Thyroid gland (tissue), 4 donors: ENCODE measurements at regions not wholly inside any gene's neighbourhood (a gene's known extent, or its start where the extent isn't known, plus 50 kb on each side); places are given as distances from the start of the nearest gene placed in this dataset.

Experiments
- DNase-seq, 2 donors: peaks; one replicate each; pipeline ENCODE4 v3.0.0-alpha.2; 2019
- H3K27ac ChIP-seq, 3 donors: fragments of 200-600 bp; sonication (generic); 1 replicate in 2 of 3; 2 replicates in 1 of 3; pipeline ENCODE4 v1.5.1; 2016 to 2019; ENCODE audit warnings: mild to moderate bottlenecking in 1 of 3, moderate library complexity in 1 of 3
- H3K27me3 ChIP-seq: fragments of 200-600 bp; sonication (generic); one replicate; pipeline ENCODE4 v1.5.1; 2019
- H3K36me3 ChIP-seq, 2 donors: fragments of 200-600 bp; sonication (generic); one replicate each; pipeline ENCODE4 v1.5.1; 2016 to 2019
- H3K4me1 ChIP-seq, 2 donors: fragments of 200-600 bp; sonication (generic); one replicate each; pipeline ENCODE4 v1.5.1; 2017 to 2019
- H3K4me3 ChIP-seq, 3 donors: fragments of 200-600 bp; sonication (generic); replicated peaks in 1 of 3; 1 replicate in 2 of 3; 2 replicates in 1 of 3; pipeline ENCODE4 v1.5.1; 2016; ENCODE audit warnings: mild to moderate bottlenecking in 1 of 3
- H3K9me3 ChIP-seq: fragments of 200-600 bp; sonication (generic); one replicate; pipeline ENCODE4 v1.5.1; 2017
- POLR2A ChIP-seq, 2 donors: fragments of 450-650 bp; IDR thresholded peaks; one replicate each; pipeline ENCODE4 v1.6.1; 2017; ENCODE audit warnings: antibody characterized with exemption in 2 of 2, mild to moderate bottlenecking in 2 of 2, moderate library complexity in 1 of 2
- WGBS, 2 donors: methylation state at CpG; one replicate each; pipeline ENCODE4 v1.1.5; 2017; 5-methylcytosine and 5-hydroxymethylcytosine counted together
- intact Hi-C: fragments of 100-400 bp; cut with DNase I; formaldehyde crosslinking; loops from one replicate; pipeline ENCODE4 v1.15.1; 2023
- TF ChIP-seq, protein P1 (sequence below), 6 experiments: fragments of 200-600 bp in 3 of 6; fragments of 450-650 bp in 3 of 6; sonication (generic) in 3 of 6; IDR thresholded peaks; one replicate each; pipeline ENCODE4 v1.5.1; 2016 to 2019; ENCODE audit warnings: antibody characterized with exemption in 6 of 6, mild to moderate bottlenecking in 2 of 6, inconsistent platforms in 1 of 6, moderate library complexity in 1 of 6

DNA sequence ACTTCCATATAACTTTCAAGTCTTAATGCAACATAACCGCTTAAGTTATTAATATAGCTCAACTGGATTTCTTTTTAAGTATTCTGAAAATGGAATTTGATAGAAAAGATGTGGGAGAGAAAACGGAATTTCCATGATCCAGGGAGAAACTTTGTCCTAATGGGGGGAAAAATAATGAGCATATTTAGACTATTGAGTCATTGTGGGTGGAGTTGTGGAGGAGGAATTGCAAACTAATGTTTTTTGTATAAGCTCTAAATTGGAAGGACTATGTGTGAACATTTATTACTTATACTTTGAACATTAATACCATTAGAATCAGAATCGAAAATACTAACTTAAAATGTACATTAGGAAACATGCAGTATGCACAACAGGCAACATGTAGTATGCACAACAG is 159.9 kb upstream of the NEGR1 start:
- no peaks in the 10 kb centered on the region for H3K27me3 ChIP-seq
- no peak overlapping the region for H3K27ac ChIP-seq
- intact Hi-C loops = no loop called here
- WGBS, 2 donors = 74 to 84% methylated on average over 3 of the region's 3 CpGs
- TF ChIP-seq POLR2A (IDR thresholded peaks at IDR 0.05) = no peak
- TF ChIP-seq, protein P1, sequence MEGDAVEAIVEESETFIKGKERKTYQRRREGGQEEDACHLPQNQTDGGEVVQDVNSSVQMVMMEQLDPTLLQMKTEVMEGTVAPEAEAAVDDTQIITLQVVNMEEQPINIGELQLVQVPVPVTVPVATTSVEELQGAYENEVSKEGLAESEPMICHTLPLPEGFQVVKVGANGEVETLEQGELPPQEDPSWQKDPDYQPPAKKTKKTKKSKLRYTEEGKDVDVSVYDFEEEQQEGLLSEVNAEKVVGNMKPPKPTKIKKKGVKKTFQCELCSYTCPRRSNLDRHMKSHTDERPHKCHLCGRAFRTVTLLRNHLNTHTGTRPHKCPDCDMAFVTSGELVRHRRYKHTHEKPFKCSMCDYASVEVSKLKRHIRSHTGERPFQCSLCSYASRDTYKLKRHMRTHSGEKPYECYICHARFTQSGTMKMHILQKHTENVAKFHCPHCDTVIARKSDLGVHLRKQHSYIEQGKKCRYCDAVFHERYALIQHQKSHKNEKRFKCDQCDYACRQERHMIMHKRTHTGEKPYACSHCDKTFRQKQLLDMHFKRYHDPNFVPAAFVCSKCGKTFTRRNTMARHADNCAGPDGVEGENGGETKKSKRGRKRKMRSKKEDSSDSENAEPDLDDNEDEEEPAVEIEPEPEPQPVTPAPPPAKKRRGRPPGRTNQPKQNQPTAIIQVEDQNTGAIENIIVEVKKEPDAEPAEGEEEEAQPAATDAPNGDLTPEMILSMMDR (IDR thresholded peaks at IDR 0.05) = no peak
- no peaks in the 10 kb centered on the region for H3K4me1 ChIP-seq
- H3K36me3 ChIP-seq = no peaks in the 10 kb centered on the region
- no peak overlapping the region for H3K4me3 ChIP-seq
- DNase-seq = no peak
- H3K9me3 ChIP-seq = no peaks in the 10 kb centered on the region

DNA sequence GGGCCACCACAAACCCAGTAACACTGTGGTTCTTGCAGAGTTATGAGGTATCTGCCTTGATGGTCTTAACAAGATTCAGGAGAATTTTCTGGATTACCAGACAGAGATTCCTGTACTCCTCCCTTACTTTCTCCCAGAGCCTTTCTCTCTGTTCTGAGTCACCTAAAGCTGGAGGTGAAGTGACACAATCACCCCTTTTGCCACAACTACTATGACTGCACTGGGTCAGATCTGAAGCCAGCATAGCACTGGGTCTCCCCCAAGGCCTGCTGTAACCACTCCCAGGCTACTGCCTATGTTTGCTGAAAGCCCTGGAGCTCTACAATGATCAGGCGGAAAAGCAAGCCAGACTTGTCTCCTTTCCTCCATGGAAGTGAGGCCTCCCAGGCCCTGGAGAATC is 156.7 kb upstream of the NEGR1 start:
- H3K27ac ChIP-seq = no peak overlapping the region
- no peaks in the 10 kb centered on the region for H3K27me3 ChIP-seq
- H3K4me3 ChIP-seq = no peak overlapping the region
- no peak for TF ChIP-seq POLR2A (IDR thresholded peaks at IDR 0.05)
- TF ChIP-seq, protein P1 (IDR thresholded peaks at IDR 0.05) = no peak
- WGBS, 2 donors = 100% methylated on average over 1 of the region's 1 CpG
- no peaks in the 10 kb centered on the region for H3K36me3 ChIP-seq
- H3K4me1 ChIP-seq = no peaks in the 10 kb centered on the region
- no peak for DNase-seq
- intact Hi-C loops = no loop called here
- H3K9me3 ChIP-seq = no peaks in the 10 kb centered on the region

DNA sequence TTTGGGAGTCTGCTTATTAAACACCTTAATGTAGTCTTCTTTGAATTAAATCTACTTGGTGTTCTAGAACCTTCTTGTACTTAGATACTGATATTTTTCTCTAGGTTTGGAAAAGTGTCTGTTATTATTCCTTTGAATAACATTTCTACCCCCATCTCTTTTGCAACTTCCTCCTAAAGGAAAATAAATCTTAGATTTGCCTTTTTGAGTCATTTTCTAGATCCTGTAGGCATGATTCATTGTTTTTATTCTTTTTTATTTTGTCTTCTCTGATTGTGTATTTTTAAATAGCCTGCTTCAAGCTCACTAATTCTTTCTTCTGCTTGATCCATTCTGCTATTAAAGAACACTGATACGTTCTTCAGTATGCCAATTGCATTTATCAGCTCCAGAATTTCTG is 155.9 kb upstream of the NEGR1 start:
- TF ChIP-seq POLR2A (IDR thresholded peaks at IDR 0.05) = no peak
- TF ChIP-seq, protein P1 (IDR thresholded peaks at IDR 0.05) = no peak
- Histone ChIP-seq H3K27me3 (no peaks in the 10 kb centered on the region), H3K4me3 (no peak overlapping the region), H3K9me3 (no peaks in the 10 kb centered on the region), H3K4me1 (no peaks in the 10 kb centered on the region), H3K27ac (no peak overlapping the region), H3K36me3 (no peaks in the 10 kb centered on the region)
- intact Hi-C loops = no loop called here
- 79 to 83% methylated on average over 1 of the region's 1 CpG for WGBS, 2 donors
- no peak for DNase-seq

DNA sequence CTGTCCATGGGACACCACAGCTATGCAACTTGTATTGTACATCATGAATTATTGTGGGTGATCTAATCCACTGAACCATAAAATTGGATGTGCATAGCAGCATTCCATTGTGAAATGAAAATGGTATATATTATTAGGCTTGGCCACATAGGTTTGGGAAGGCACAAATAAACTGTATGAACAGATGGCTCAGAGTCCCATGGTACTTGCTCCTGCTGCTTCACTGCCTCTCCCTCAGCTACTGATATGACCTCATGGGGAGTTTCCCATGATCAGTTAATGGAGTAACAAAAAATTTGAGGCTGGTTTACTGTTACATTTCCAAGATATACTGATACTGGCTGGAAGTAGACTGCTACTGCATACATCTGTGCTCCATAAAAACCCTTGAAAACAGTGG is 152.7 kb upstream of the NEGR1 start:
- no peak overlapping the region for H3K27ac ChIP-seq
- no peak overlapping the region for H3K4me3 ChIP-seq
- intact Hi-C loops = no loop called here
- H3K4me1 ChIP-seq = no peaks in the 10 kb centered on the region
- TF ChIP-seq, protein P1 (IDR thresholded peaks at IDR 0.05) = no peak
- no peak for TF ChIP-seq POLR2A (IDR thresholded peaks at IDR 0.05)
- no peaks in the 10 kb centered on the region for H3K9me3 ChIP-seq
- no peaks in the 10 kb centered on the region for H3K36me3 ChIP-seq
- DNase-seq = no peak
- H3K27me3 ChIP-seq = no peaks in the 10 kb centered on the region

DNA sequence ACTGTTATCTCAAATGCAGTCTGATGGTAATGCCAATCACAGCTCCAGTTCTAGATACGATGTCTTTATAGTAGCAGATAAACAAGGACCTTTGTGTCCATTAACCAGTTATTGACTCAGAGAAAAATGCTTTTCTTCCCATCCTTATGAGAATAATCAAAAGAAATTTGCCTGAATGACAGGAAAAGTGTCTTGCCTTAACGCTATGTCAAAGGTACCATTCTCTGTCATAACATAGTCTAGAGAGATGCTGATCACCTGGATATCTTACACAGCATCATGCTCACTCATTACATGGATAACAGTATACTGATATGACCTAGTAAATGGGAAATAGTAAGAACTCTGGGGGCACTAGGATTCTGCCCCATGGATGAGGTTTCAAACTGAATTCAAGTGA is 151.7 kb upstream of the NEGR1 start:
- no peak overlapping the region for H3K4me3 ChIP-seq
- no peaks in the 10 kb centered on the region for H3K9me3 ChIP-seq
- TF ChIP-seq, protein P1 (IDR thresholded peaks at IDR 0.05) = no peak
- no peak for TF ChIP-seq POLR2A (IDR thresholded peaks at IDR 0.05)
- H3K4me1 ChIP-seq = no peaks in the 10 kb centered on the region
- DNase-seq = no peak
- no peak overlapping the region for H3K27ac ChIP-seq
- H3K27me3 ChIP-seq = no peaks in the 10 kb centered on the region
- WGBS, 2 donors = 92% methylated on average over 2 of the region's 2 CpGs
- no peaks in the 10 kb centered on the region for H3K36me3 ChIP-seq
- intact Hi-C loops = no loop called here
